Trophoblast cell (in vitro differentiated cells and primary cell): ENCODE measurements at regions not wholly inside any gene's neighbourhood (a gene's known extent, or its start where the extent isn't known, plus 50 kb on each side); places are given as distances from the start of the nearest gene placed in this dataset.
A peak's percentile ranks its signal among the peaks of the same experiment; 100 is the strongest.
"Not testable (repeated sequence)": the region's sequence is repeated elsewhere in the genome, so short reads cannot be mapped to it uniquely, and the experiment has no call there.

Source experiments
- DNase-seq, 2 donors: peaks; one replicate each; pipeline ENCODE4 v3.0.0-alpha.2; 2016
- H2AFZ ChIP-seq: 2 replicates; pipeline ENCODE4 v1.6.1; 2013; ENCODE audit warnings: low read length, moderate library complexity, mild to moderate bottlenecking; ENCODE audit not compliant: insufficient read depth, poor library complexity
- H2AK5ac ChIP-seq: 2 replicates; pipeline ENCODE4 v1.6.1; 2013; ENCODE audit warnings: mild to moderate bottlenecking, low read length
- H2BK120ac ChIP-seq: 2 replicates; pipeline ENCODE4 v1.6.1; 2013; ENCODE audit warnings: low read length, mild to moderate bottlenecking, moderate library complexity; ENCODE audit not compliant: insufficient read depth, poor library complexity
- H2BK12ac ChIP-seq: 2 replicates; pipeline ENCODE4 v1.6.1; 2013; ENCODE audit warnings: mild to moderate bottlenecking, low read length, moderate library complexity
- H2BK5ac ChIP-seq: 2 replicates; pipeline ENCODE4 v1.6.1; 2013; ENCODE audit warnings: low read length, low read depth, moderate library complexity, mild to moderate bottlenecking; ENCODE audit not compliant: poor library complexity
- H3K14ac ChIP-seq: 2 replicates; pipeline ENCODE4 v1.6.1; 2013; ENCODE audit warnings: mild to moderate bottlenecking, low read length
- H3K18ac ChIP-seq: 2 replicates; pipeline ENCODE4 v1.6.1; 2013; ENCODE audit warnings: mild to moderate bottlenecking, low read length
- H3K23ac ChIP-seq: 2 replicates; pipeline ENCODE4 v1.6.1; 2013; ENCODE audit warnings: low read length
- H3K27ac ChIP-seq: 2 replicates; pipeline ENCODE4 v1.5.1; 2013; ENCODE audit warnings: low read depth, mild to moderate bottlenecking, inconsistent platforms, low read length, moderate library complexity
- H3K27me3 ChIP-seq: 2 replicates; pipeline ENCODE4 v1.6.1; 2013; ENCODE audit warnings: inconsistent platforms, mild to moderate bottlenecking, low read length, moderate library complexity; ENCODE audit not compliant: insufficient read depth
- H3K36me3 ChIP-seq, 2 experiments: 1 replicate in 1 of 2; 2 replicates in 1 of 2; pipeline ENCODE4 v1.6.1; 2013; ENCODE audit warnings: low read length in 2 of 2, mild to moderate bottlenecking in 2 of 2, moderate library complexity in 1 of 2; ENCODE audit not compliant: insufficient read depth in 2 of 2, control insufficient read depth in 1 of 2
- H3K4ac ChIP-seq: 2 replicates; pipeline ENCODE4 v1.6.1; 2013; ENCODE audit warnings: low read depth, mild to moderate bottlenecking, low read length, moderate library complexity
- H3K4me1 ChIP-seq, 2 experiments: 1 replicate in 1 of 2; 2 replicates in 1 of 2; pipeline ENCODE4 v1.6.1; 2013; ENCODE audit warnings: low read length in 2 of 2, mild to moderate bottlenecking in 2 of 2, moderate library complexity in 1 of 2; ENCODE audit not compliant: insufficient read depth in 2 of 2, control insufficient read depth in 1 of 2
- H3K4me2 ChIP-seq: 2 replicates; pipeline ENCODE4 v1.6.1; 2013; ENCODE audit warnings: inconsistent platforms, mild to moderate bottlenecking, low read length, moderate library complexity
- H3K4me3 ChIP-seq: 2 replicates; pipeline ENCODE4 v1.5.1; 2013; ENCODE audit warnings: mild to moderate bottlenecking, low read depth, low read length, inconsistent platforms
- H3K79me1 ChIP-seq: one replicate; pipeline ENCODE4 v1.6.1; 2013; ENCODE audit warnings: low read length
- H3K79me2 ChIP-seq: 2 replicates; pipeline ENCODE4 v1.6.1; 2013; ENCODE audit warnings: low read length, mild to moderate bottlenecking; ENCODE audit not compliant: control insufficient read depth, insufficient read depth, poor library complexity
- H3K9ac ChIP-seq: 2 replicates; pipeline ENCODE4 v1.6.1; 2013; ENCODE audit warnings: mild to moderate bottlenecking, low read length
- H3K9me3 ChIP-seq: 2 replicates; pipeline ENCODE4 v1.6.1; 2013; ENCODE audit warnings: low read depth, mild to moderate bottlenecking, control low read depth, inconsistent platforms, low read length; ENCODE audit not compliant: insufficient read depth
- H4K12ac ChIP-seq: 2 replicates; pipeline ENCODE4 v1.6.1; 2013; ENCODE audit warnings: low read depth, mild to moderate bottlenecking, low read length, moderate library complexity
- H4K8ac ChIP-seq: 2 replicates; pipeline ENCODE4 v1.6.1; 2013; ENCODE audit warnings: low read depth, mild to moderate bottlenecking, low read length, moderate library complexity
- H4K91ac ChIP-seq: one replicate; pipeline ENCODE4 v1.6.1; 2013; ENCODE audit warnings: low read depth, mild to moderate bottlenecking, low read length, moderate library complexity
- WGBS: extraction: QIAGEN DNeasy Blood & Tissue Kit; methylation state at CpG from one replicate; pipeline ENCODE4 v1.1.7; 2013; ENCODE audit warnings: missing lambda C conversion rate; ENCODE audit not compliant: insufficient read length, insufficient coverage; ENCODE audit errors: extremely low coverage; 5-methylcytosine and 5-hydroxymethylcytosine counted together

DNA sequence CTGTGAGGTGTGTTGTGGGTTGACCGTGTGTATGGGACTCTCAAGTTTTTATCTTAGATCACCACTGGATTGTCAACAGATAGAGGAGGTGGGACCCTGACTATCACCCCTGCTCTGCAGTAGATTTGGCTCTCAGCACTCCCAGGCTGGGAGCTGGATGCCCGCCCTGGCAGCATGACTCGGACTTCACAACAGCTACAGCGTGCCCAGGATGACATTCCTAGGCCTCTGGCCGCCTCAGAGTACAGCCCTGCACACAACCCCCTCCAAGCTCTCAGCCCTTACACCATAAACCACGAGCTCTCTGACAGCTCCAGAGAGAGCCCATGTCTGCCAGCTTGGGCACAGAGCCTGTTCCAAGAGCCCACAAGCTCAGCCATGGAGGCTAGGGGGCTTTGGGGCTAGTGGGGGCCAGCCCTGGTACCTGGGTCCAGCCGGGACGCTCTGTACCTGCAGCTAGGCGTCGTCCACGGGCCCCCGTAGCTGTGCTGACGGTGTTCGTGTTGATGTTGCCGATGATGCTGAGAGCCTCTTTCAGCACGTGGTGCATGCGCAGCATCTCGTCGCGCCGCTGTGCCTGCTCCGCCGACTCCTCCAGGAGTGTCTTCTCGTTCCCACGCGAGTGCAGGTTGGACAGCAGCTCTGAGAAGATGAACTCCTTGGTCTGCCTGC is 66.1 kb upstream of the LYSMD4 start:
- H3K9ac ChIP-seq, H3K14ac ChIP-seq, H4K8ac ChIP-seq, H3K27ac ChIP-seq, H3K36me3 ChIP-seq, H3K23ac ChIP-seq, H2BK12ac ChIP-seq, H2AK5ac ChIP-seq, H3K79me1 ChIP-seq, H4K12ac ChIP-seq, H3K18ac ChIP-seq, H3K4me3 ChIP-seq, H2BK5ac ChIP-seq, H3K4me1 ChIP-seq, H2AFZ ChIP-seq, DNase-seq, H3K79me2 ChIP-seq, H3K9me3 ChIP-seq, H3K4ac ChIP-seq, H3K4me2 ChIP-seq, H2BK120ac ChIP-seq, H3K27me3 ChIP-seq, H4K91ac ChIP-seq: not testable (repeated sequence)
- no CpG with 5 or more reads among the region's 26 CpGs for WGBS

DNA sequence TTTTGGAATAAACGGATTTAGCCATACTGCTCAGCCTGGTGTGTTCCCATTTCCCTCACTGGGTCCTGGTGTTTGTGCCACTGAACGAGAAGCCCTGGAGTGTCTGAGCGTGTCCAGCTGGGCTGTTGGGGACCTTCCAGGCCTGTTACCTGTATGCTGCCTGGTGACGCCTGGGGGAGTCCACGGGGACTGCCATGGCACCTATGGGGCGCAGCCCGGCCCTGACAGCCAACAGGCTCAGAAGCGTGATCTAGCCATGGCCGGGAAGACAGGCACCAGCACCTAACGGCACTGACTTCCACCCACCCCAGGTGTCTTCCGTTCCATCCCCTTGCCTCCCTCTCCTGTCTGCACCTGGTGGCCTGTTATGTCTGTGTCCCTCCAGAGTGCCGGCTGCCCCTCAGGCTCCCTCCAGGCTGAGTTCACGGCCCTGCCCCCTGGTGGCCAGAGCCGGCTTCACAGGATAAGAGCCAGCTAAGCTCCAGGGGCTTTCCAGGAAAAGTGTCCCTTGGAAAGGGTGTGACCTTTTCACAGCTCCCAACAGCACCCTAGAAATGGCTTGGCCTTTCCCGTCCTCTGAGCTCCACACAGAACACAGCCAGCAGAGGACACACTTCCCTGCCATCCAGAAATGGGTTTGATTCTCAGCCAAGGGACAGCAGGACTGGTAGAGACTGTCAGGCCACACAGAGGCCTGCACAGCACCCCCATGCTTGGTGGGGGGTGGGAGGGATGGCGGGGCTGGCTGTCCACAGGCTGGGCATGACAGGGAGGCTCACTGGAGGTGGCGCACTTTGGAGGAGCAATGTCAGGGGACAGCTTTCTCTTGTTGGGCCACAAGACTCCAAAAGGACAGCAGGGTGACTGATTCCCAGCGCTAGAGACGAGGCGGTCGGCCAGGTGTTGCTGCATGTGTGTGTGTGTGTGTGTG is 64.0 kb upstream of the LYSMD4 start:
- not testable (repeated sequence) for H3K4me1 ChIP-seq, H3K4me3 ChIP-seq, H3K36me3 ChIP-seq, H3K79me2 ChIP-seq, H2BK12ac ChIP-seq, H3K18ac ChIP-seq, H3K23ac ChIP-seq, H2BK5ac ChIP-seq, H2BK120ac ChIP-seq, H4K91ac ChIP-seq, H4K12ac ChIP-seq, H3K14ac ChIP-seq, H3K27me3 ChIP-seq, H3K9me3 ChIP-seq, H3K4me2 ChIP-seq, H3K79me1 ChIP-seq, H3K9ac ChIP-seq, H2AFZ ChIP-seq, H4K8ac ChIP-seq, H3K27ac ChIP-seq, H2AK5ac ChIP-seq, H3K4ac ChIP-seq, DNase-seq
- WGBS: no CpG with 5 or more reads among the region's 21 CpGs

- H3K79me2 ChIP-seq, H3K14ac ChIP-seq, H3K9ac ChIP-seq, H3K27ac ChIP-seq, H2AK5ac ChIP-seq, H4K8ac ChIP-seq, H4K12ac ChIP-seq, H4K91ac ChIP-seq, H3K27me3 ChIP-seq, H2AFZ ChIP-seq, H2BK120ac ChIP-seq, H3K23ac ChIP-seq, H3K36me3 ChIP-seq, H3K4ac ChIP-seq, H3K4me1 ChIP-seq, H3K4me2 ChIP-seq, H2BK12ac ChIP-seq, H3K9me3 ChIP-seq, H3K18ac ChIP-seq, H3K4me3 ChIP-seq, H3K79me1 ChIP-seq, H2BK5ac ChIP-seq: not testable (repeated sequence)
- no CpG with 5 or more reads among the region's 22 CpGs for WGBS
- DNase-seq: peak in 1 of 2 donors; percentile 5
Measured at GRCh38 chr15:99791881-99792807, 58.9 kb upstream of the LYSMD4 start.

DNA sequence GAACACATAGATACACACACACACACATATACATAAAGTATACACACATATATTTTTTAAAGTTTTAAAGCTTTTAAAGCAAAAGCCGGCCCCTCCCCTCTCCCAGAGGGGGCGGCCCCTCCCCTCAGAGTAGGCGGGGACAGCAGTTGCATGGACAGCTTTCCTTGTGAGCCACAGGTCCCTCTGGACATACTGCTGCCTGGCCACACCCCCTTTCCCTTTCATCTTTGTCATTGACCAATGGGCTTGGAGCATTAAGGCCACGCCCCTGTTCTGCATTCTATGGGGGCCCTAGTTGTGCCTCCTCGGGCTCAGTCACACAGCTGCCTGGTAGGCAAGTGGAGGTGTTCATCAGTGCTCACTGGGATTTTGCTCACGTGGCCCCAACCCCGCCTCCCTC is 57.5 kb upstream of the LYSMD4 start:
- H4K8ac ChIP-seq, H2AFZ ChIP-seq, H3K4me2 ChIP-seq, H3K9ac ChIP-seq, H2BK5ac ChIP-seq, H3K4me1 ChIP-seq, H3K79me2 ChIP-seq, H3K9me3 ChIP-seq, H3K79me1 ChIP-seq, H4K91ac ChIP-seq, H3K4me3 ChIP-seq, H3K36me3 ChIP-seq, H3K23ac ChIP-seq, H3K14ac ChIP-seq, H2AK5ac ChIP-seq, H2BK120ac ChIP-seq, H3K27me3 ChIP-seq, H2BK12ac ChIP-seq, H3K27ac ChIP-seq, H4K12ac ChIP-seq, H3K4ac ChIP-seq, H3K18ac ChIP-seq, DNase-seq: not testable (repeated sequence)
- WGBS: no CpG with 5 or more reads among the region's 7 CpGs
